PC-3 (cell line): ENCODE measurements at regions not wholly inside any gene's neighbourhood (a gene's known extent, or its start where the extent isn't known, plus 50 kb on each side); places are given as distances from the start of the nearest gene placed in this dataset.

Experiments used
- ATAC-seq: fragments of 200-7000 bp; cut with Tn5 transposase; 2 replicates; pipeline ENCODE4 v1.9.1; 2020; ENCODE audit warnings: mild to moderate bottlenecking, moderate library complexity
- BruUV-seq: library from RNA; stranded (reverse); fragments of 400-500 nt; replicated peaks from 2 replicates; lab custom pipeline; 2021; lab: Mats Ljungman, UMichigan
- CTCF ChIA-PET: fragments of 300-600 bp; sonication (Branson Sonifier 250); formaldehyde crosslinking; loops from one replicate; lab custom pipeline; 2022; ENCODE audit warnings: antibody characterized with exemption; lab: Charles Lee
- POLR2A ChIA-PET: fragments of 300-600 bp; sonication (Branson Sonifier 250); formaldehyde crosslinking; loops from one replicate; lab custom pipeline; 2022; ENCODE audit warnings: antibody characterized with exemption; ENCODE audit not compliant: unreplicated experiment; lab: Charles Lee
- DNase-seq: peaks from one replicate; pipeline ENCODE4 v3.0.0-alpha.2; 2015
- H2AFZ ChIP-seq: fragments of 300-600 bp; sonication (generic); 2 replicates; pipeline ENCODE4 v1.6.0; 2016; ENCODE audit warnings: antibody characterized with exemption, low read length
- H3F3A ChIP-seq: fragments of 300-600 bp; sonication (generic); one replicate; pipeline ENCODE4 v1.6.0; 2017; ENCODE audit warnings: antibody characterized with exemption, low read length, control low read depth, mild to moderate bottlenecking; ENCODE audit not compliant: unreplicated experiment
- H3K27ac ChIP-seq: fragments of 300-600 bp; sonication (generic); 2 replicates; pipeline ENCODE4 v1.5.1; 2016; ENCODE audit warnings: mild to moderate bottlenecking, low read length
- H3K27me3 ChIP-seq: fragments of 300-600 bp; sonication (generic); 2 replicates; pipeline ENCODE4 v1.6.1; 2016; ENCODE audit warnings: low read length, mixed read lengths
- H3K36me3 ChIP-seq: fragments of 300-600 bp; sonication (generic); 2 replicates; pipeline ENCODE4 v1.6.1; 2016; ENCODE audit warnings: low read depth, mixed run types, low read length, mixed read lengths
- H3K4me1 ChIP-seq: fragments of 300-600 bp; sonication (generic); 2 replicates; pipeline ENCODE4 v1.5.1; 2016; ENCODE audit warnings: low read length; ENCODE audit not compliant: insufficient read depth
- H3K4me2 ChIP-seq: fragments of 300-600 bp; sonication (generic); 2 replicates; pipeline ENCODE4 v1.6.0; 2016; ENCODE audit warnings: low read length
- H3K4me3 ChIP-seq: fragments of 300-600 bp; sonication (generic); 2 replicates; pipeline ENCODE4 v1.5.1; 2016; ENCODE audit warnings: mild to moderate bottlenecking, low read length, mixed read lengths
- H3K79me2 ChIP-seq: fragments of 300-600 bp; sonication (generic); 2 replicates; pipeline ENCODE4 v1.6.1; 2017; ENCODE audit warnings: low read length, mixed read lengths
- H3K9ac ChIP-seq: fragments of 300-600 bp; sonication (generic); 2 replicates; pipeline ENCODE4 v1.6.0; 2016; ENCODE audit warnings: mild to moderate bottlenecking, low read length
- H3K9me2 ChIP-seq: fragments of 300-600 bp; sonication (generic); replicated peaks from 2 replicates; pipeline ENCODE4 v1.6.1; 2016; ENCODE audit warnings: mixed run types, low read length, mixed read lengths
- H3K9me3 ChIP-seq: fragments of 300-600 bp; sonication (generic); 2 replicates; pipeline ENCODE4 v1.6.1; 2016; ENCODE audit warnings: low read length, mixed read lengths
- H4K20me1 ChIP-seq: fragments of 300-600 bp; sonication (generic); 2 replicates; pipeline ENCODE4 v1.6.1; 2016; ENCODE audit warnings: low read length, mixed read lengths
- EZH2 ChIP-seq: fragments of 300-600 bp; sonication (generic); IDR thresholded peaks from one replicate; pipeline ENCODE4 v1.6.1; 2017; ENCODE audit warnings: antibody characterized with exemption, mild to moderate bottlenecking, low read length; ENCODE audit not compliant: unreplicated experiment
- EZH2phosphoT487 ChIP-seq: fragments of 300-600 bp; sonication (generic); IDR thresholded peaks from 2 replicates; pipeline ENCODE4 v1.6.1; 2018; ENCODE audit warnings: mild to moderate bottlenecking, antibody characterized with exemption, low read length, borderline replicate concordance
- intact Hi-C: fragments of 100-400 bp; cut with micrococcal nuclease; formaldehyde crosslinking; loops from 2 replicates; pipeline ENCODE4 v1.9.0; 2023
- TF ChIP-seq, protein P1 (sequence below): fragments of 300-600 bp; sonication (generic); conservative IDR thresholded peaks from 2 replicates; pipeline ENCODE4 v1.5.1; 2017; ENCODE audit warnings: antibody characterized with exemption, low read depth, mild to moderate bottlenecking, low read length

DNA sequence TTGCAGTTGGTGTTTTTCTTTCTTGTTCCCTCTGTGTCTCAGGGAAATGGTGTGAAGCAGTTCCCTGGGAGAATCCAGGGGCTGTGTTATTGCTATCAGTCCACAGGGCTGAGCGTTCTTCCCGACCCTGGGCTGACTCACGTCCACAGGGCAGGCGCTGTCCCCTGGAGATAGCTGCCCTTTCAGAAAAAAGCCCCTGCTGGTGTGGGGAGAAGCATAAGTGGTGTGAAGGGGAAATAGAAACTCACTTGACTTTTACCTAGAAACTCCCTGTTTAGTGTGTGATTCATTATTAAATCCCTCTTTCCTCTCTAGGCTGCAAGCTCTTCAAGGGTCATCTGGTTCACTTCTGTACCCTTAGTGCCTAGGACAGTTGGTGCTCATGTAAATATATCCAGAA, 63.3 kb upstream of the SMNDC1 start:
- Histone ChIP-seq H4K20me1 (no peaks in the 10 kb centered on the region), H3K9me2 (no peaks in the 10 kb centered on the region), H3K4me2 (no peak overlapping the region), H3K4me1 (peaks cover 24% of the 10 kb centered on the region), H3K27ac (no peak overlapping the region), H3F3A (no peaks in the 10 kb centered on the region), H3K4me3 (no peak overlapping the region), H3K9me3 (no peaks in the 10 kb centered on the region), H3K9ac (no peak overlapping the region), H2AFZ (no peak overlapping the region), H3K36me3 (no peaks in the 10 kb centered on the region), H3K27me3 (no peaks in the 10 kb centered on the region), H3K79me2 (no peaks in the 10 kb centered on the region)
- ChIA-PET CTCF (no interaction called here), POLR2A (interaction anchor here (0.5 to 0.7 kb wide), 2 partner anchors 21 to 42 kb away, joined by 5 read pairs; no protein-coding TSS in a partner anchor)
- TF ChIP-seq EZH2 (no peak), EZH2phosphoT487 (no peak)
- TF ChIP-seq, protein P1, sequence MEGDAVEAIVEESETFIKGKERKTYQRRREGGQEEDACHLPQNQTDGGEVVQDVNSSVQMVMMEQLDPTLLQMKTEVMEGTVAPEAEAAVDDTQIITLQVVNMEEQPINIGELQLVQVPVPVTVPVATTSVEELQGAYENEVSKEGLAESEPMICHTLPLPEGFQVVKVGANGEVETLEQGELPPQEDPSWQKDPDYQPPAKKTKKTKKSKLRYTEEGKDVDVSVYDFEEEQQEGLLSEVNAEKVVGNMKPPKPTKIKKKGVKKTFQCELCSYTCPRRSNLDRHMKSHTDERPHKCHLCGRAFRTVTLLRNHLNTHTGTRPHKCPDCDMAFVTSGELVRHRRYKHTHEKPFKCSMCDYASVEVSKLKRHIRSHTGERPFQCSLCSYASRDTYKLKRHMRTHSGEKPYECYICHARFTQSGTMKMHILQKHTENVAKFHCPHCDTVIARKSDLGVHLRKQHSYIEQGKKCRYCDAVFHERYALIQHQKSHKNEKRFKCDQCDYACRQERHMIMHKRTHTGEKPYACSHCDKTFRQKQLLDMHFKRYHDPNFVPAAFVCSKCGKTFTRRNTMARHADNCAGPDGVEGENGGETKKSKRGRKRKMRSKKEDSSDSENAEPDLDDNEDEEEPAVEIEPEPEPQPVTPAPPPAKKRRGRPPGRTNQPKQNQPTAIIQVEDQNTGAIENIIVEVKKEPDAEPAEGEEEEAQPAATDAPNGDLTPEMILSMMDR: no peak
- DNase-seq (no peak), ATAC-seq (no peak)
- BruUV-seq: no TSS peak
- intact Hi-C loops: no loop called here

DNA sequence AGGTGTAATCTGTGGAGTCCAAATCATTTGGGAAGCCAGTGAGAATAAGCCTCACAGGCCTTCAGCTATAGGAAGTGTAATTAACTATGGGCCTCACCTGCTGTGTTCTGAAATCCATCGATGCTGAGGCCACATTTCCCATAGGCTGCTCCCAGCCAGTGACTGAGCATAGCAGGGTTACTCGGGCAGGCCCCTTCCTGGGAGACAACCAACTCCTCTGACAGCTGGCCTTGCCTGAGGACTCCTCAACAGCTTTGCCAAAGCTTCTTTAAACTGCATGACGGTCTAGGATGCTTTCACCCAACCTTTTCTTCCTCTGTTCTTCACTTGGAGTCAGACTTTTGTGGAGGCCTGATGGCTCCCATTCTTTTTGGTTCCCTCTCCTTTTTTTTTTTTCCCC, 63.8 kb upstream of the SMNDC1 start:
- DNase-seq (no peak), ATAC-seq (no peak)
- ChIA-PET POLR2A (interaction anchor here (0.5 to 0.7 kb wide), 2 partner anchors 20 to 42 kb away, joined by 5 read pairs; no protein-coding TSS in a partner anchor), CTCF (no interaction called here)
- Histone ChIP-seq H3K9ac (no peak overlapping the region), H3K9me3 (no peaks in the 10 kb centered on the region), H3K27me3 (no peaks in the 10 kb centered on the region), H4K20me1 (no peaks in the 10 kb centered on the region), H2AFZ (no peak overlapping the region), H3K36me3 (no peaks in the 10 kb centered on the region), H3K4me1 (peaks cover 27% of the 10 kb centered on the region), H3K4me3 (no peak overlapping the region), H3K4me2 (no peak overlapping the region), H3K79me2 (no peaks in the 10 kb centered on the region), H3F3A (no peaks in the 10 kb centered on the region), H3K27ac (no peak overlapping the region), H3K9me2 (no peaks in the 10 kb centered on the region)
- no TSS peak for BruUV-seq
- TF ChIP-seq, protein P1: no peak
- TF ChIP-seq EZH2 (no peak), EZH2phosphoT487 (no peak)
- intact Hi-C loops: no loop called here

DNA sequence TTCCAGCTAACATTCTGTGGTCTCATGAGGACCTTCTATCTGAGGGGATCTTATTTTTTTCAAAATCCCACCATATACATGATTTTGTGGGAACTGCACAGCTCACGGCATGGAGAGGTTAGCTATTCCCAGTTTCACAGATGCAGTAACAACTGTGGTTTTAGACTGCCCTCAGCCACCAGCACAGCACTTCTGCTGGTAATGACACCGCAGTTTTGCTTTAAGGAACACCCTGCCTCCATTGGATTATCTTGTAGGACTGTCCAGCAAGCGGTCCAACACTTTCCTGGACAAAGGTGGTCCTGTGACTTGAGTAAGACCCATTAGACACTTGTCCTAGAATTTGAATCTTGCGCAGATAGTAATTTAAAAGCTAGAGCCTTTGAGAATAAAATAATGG, 65.3 kb upstream of the SMNDC1 start:
- intact Hi-C loops: no loop called here
- no peaks in the 10 kb centered on the region for H3K36me3 ChIP-seq
- TF ChIP-seq EZH2phosphoT487 (no peak), EZH2 (no peak)
- TF ChIP-seq, protein P1: no peak
- H3K27me3 ChIP-seq: no peaks in the 10 kb centered on the region
- CTCF ChIA-PET: no interaction called here
- no peaks in the 10 kb centered on the region for H3K9me3 ChIP-seq
- H3K4me1 ChIP-seq: peaks cover 12% of the 10 kb centered on the region
- H3K4me2 ChIP-seq: no peak overlapping the region
- DNase-seq (no peak), ATAC-seq (no peak)
- H3F3A ChIP-seq: no peaks in the 10 kb centered on the region
- BruUV-seq: no TSS peak
- no peak overlapping the region for H3K9ac ChIP-seq
- H3K4me3 ChIP-seq: no peak overlapping the region
- POLR2A ChIA-PET: no interaction called here
- H3K9me2 ChIP-seq: no peaks in the 10 kb centered on the region
- H3K79me2 ChIP-seq: no peaks in the 10 kb centered on the region
- no peak overlapping the region for H3K27ac ChIP-seq
- H2AFZ ChIP-seq: no peak overlapping the region
- no peaks in the 10 kb centered on the region for H4K20me1 ChIP-seq
